PFSK-1 (cell line): ENCODE measurements at regions not wholly inside any gene's neighbourhood (a gene's known extent, or its start where the extent isn't known, plus 50 kb on each side); places are given as distances from the start of the nearest gene placed in this dataset.

ENCODE experiments used
- POLR2AphosphoS5 ChIP-seq: IDR thresholded peaks from 2 replicates; pipeline ENCODE4 v1.6.1; 2012; ENCODE audit warnings: low read depth, mild to moderate bottlenecking, control low read depth, low read length, moderate library complexity
- REST ChIP-seq, 2 experiments: IDR thresholded peaks; 2 replicates each; pipeline versions ENCODE4 v1.6.1 to v1.8.0; 2011 to 2012; ENCODE audit warnings: low read depth in 2 of 2, low read length in 2 of 2, control low read depth in 1 of 2, inconsistent platforms in 1 of 2, mild to moderate bottlenecking in 1 of 2, moderate library complexity in 1 of 2; ENCODE audit not compliant: insufficient read depth in 1 of 2

DNA sequence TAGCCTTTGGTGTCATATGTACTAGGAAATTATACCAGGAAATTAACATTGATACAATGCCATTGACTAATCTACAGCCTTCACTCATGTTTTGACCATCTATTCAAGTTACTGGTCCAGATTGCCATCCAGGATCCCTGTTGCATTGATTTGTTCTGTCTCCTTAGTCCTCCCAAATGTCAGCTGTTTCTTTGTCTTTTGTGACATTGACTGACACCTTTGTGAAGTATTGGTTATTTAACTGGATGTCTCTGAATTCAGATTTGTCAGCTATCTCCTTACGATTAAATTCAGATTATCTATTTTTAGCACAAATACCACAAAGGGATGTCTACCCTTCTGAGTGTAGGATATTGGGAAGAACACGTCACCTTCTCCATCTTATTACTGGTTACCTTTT lies 73.7 kb upstream of the CTNND2 start:
- TF ChIP-seq REST (IDR thresholded peaks at IDR 0.05; ENCODE audit: insufficient read depth in 1 of 2, low read depth in 2 of 2, low read length in 2 of 2) = no peak
- TF ChIP-seq POLR2AphosphoS5 = no peak
